Mesenchymal stem cell (in vitro differentiated cells and primary cell): ENCODE measurements at regions not wholly inside any gene's neighbourhood (a gene's known extent, or its start where the extent isn't known, plus 50 kb on each side); places are given as distances from the start of the nearest gene placed in this dataset.

Experiments used
- DNase-seq: peaks from one replicate; pipeline ENCODE4 v3.0.0-alpha.2; 2013
- H2AFZ ChIP-seq: one replicate; pipeline ENCODE4 v1.6.1; 2013; ENCODE audit warnings: low read depth, mild to moderate bottlenecking, control low read depth, inconsistent platforms, low read length, moderate library complexity
- H2AK5ac ChIP-seq: 2 replicates; pipeline ENCODE4 v1.6.1; 2013; ENCODE audit warnings: low read length, moderate library complexity, mild to moderate bottlenecking, inconsistent platforms; ENCODE audit not compliant: severe bottlenecking
- H2BK120ac ChIP-seq: one replicate; pipeline ENCODE4 v1.6.1; 2013; ENCODE audit warnings: low read depth, mild to moderate bottlenecking, inconsistent platforms, low read length, moderate library complexity
- H2BK12ac ChIP-seq, 2 experiments: one replicate each; pipeline ENCODE4 v1.6.1; 2013; ENCODE audit warnings: inconsistent platforms in 2 of 2, low read length in 2 of 2, mild to moderate bottlenecking in 2 of 2, moderate library complexity in 2 of 2, control low read depth in 1 of 2
- H2BK15ac ChIP-seq: one replicate; pipeline ENCODE4 v1.6.1; 2013; ENCODE audit warnings: mild to moderate bottlenecking, low read depth, inconsistent platforms; ENCODE audit not compliant: poor library complexity, severe bottlenecking
- H2BK5ac ChIP-seq: 2 replicates; pipeline ENCODE4 v1.6.1; 2013; ENCODE audit warnings: low read depth, mild to moderate bottlenecking, low read length, control low read depth, inconsistent platforms; ENCODE audit not compliant: poor library complexity, severe bottlenecking
- H3K14ac ChIP-seq, 2 experiments: one replicate each; pipeline ENCODE4 v1.6.1; 2013; ENCODE audit warnings: inconsistent platforms in 2 of 2, low read length in 2 of 2, control low read depth in 1 of 2, mild to moderate bottlenecking in 1 of 2, moderate library complexity in 1 of 2
- H3K18ac ChIP-seq, 2 experiments: one replicate each; pipeline ENCODE4 v1.6.1; 2013; ENCODE audit warnings: inconsistent platforms in 2 of 2, low read length in 2 of 2, control low read depth in 1 of 2, low read depth in 1 of 2, mild to moderate bottlenecking in 1 of 2
- H3K23ac ChIP-seq, 2 experiments: one replicate each; pipeline ENCODE4 v1.6.1; 2013; ENCODE audit warnings: inconsistent platforms in 2 of 2, low read length in 2 of 2, mild to moderate bottlenecking in 2 of 2, moderate library complexity in 2 of 2, control low read depth in 1 of 2
- H3K27ac ChIP-seq: 2 replicates; pipeline ENCODE4 v1.5.1; 2013; ENCODE audit warnings: mild to moderate bottlenecking, moderate library complexity, low read length, control low read depth, inconsistent platforms; ENCODE audit not compliant: poor library complexity, severe bottlenecking
- H3K27me3 ChIP-seq, 2 experiments: 2 replicates each; pipeline versions ENCODE4 v1.6.1 to v1.7.0; 2013; ENCODE audit warnings: low read length in 2 of 2, mild to moderate bottlenecking in 2 of 2, moderate library complexity in 2 of 2, control low read depth in 1 of 2, inconsistent platforms in 1 of 2; ENCODE audit not compliant: control insufficient read depth in 1 of 2, insufficient read depth in 1 of 2
- H3K36me3 ChIP-seq, 2 experiments: 2 replicates each; pipeline versions ENCODE4 v1.6.1 to v1.7.0; 2013; ENCODE audit warnings: low read length in 2 of 2, control low read depth in 1 of 2, inconsistent platforms in 1 of 2, low read depth in 1 of 2, mild to moderate bottlenecking in 1 of 2; ENCODE audit not compliant: insufficient read depth in 2 of 2, control insufficient read depth in 1 of 2
- H3K4ac ChIP-seq, 2 experiments: one replicate each; pipeline ENCODE4 v1.6.1; 2013; ENCODE audit warnings: inconsistent platforms in 2 of 2, low read length in 2 of 2, mild to moderate bottlenecking in 2 of 2, moderate library complexity in 2 of 2, control low read depth in 1 of 2, low read depth in 1 of 2
- H3K4me1 ChIP-seq: 2 replicates; pipeline ENCODE4 v1.6.1; 2013; ENCODE audit warnings: low read depth, low read length, control low read depth; ENCODE audit not compliant: control insufficient read depth, insufficient read depth
- H3K4me2 ChIP-seq: 2 replicates; pipeline ENCODE4 v1.6.1; 2013; ENCODE audit warnings: low read length, mild to moderate bottlenecking, inconsistent platforms; ENCODE audit not compliant: poor library complexity, severe bottlenecking
- H3K4me3 ChIP-seq, 2 experiments: 2 replicates each; pipeline versions ENCODE4 v1.5.1 to v1.7.0; 2013; ENCODE audit warnings: low read length in 2 of 2, mild to moderate bottlenecking in 2 of 2, control low read depth in 1 of 2, low read depth in 1 of 2; ENCODE audit not compliant: insufficient read depth in 1 of 2
- H3K79me1 ChIP-seq: replicated peaks from 2 replicates; pipeline ENCODE4 v1.6.1; 2013; ENCODE audit warnings: mild to moderate bottlenecking, control low read depth, low read length, inconsistent platforms; ENCODE audit not compliant: poor library complexity, severe bottlenecking
- H3K9ac ChIP-seq: 2 replicates; pipeline ENCODE4 v1.7.0; 2013; ENCODE audit warnings: mild to moderate bottlenecking, low read length, moderate library complexity
- H3K9me3 ChIP-seq: 2 replicates; pipeline ENCODE4 v1.7.0; 2013; ENCODE audit warnings: mild to moderate bottlenecking, low read length; ENCODE audit not compliant: control insufficient read depth
- H4K8ac ChIP-seq: one replicate; pipeline ENCODE4 v1.6.1; 2013; ENCODE audit warnings: inconsistent platforms, mild to moderate bottlenecking, low read length, moderate library complexity
- H4K91ac ChIP-seq: one replicate; pipeline ENCODE4 v1.6.1; 2013; ENCODE audit warnings: mild to moderate bottlenecking, low read length, inconsistent platforms
- WGBS: methylation state at CpG from one replicate; pipeline ENCODE4 v1.1.7; 2013; ENCODE audit warnings: mixed read lengths; 5-methylcytosine and 5-hydroxymethylcytosine counted together

GRCh38 chr1:29758781-29759499 is 522.6 kb downstream of the PTPRU start:
- no peak overlapping the region for H3K18ac ChIP-seq
- H2BK120ac ChIP-seq, result no peak overlapping the region
- H3K4me3 ChIP-seq, result no peak overlapping the region
- no peaks in the 10 kb centered on the region for H3K79me1 ChIP-seq
- no peak overlapping the region for H3K27ac ChIP-seq
- no peak overlapping the region for H4K8ac ChIP-seq
- no peak overlapping the region for H2BK15ac ChIP-seq
- no peak overlapping the region for H3K4ac ChIP-seq
- H3K4me1 ChIP-seq, result peaks cover 21% of the 10 kb centered on the region
- H3K14ac ChIP-seq, result no peak overlapping the region
- no peak overlapping the region for H2BK5ac ChIP-seq
- H3K4me2 ChIP-seq, result no peak overlapping the region
- DNase-seq, result no peak
- no peak overlapping the region for H4K91ac ChIP-seq
- H3K23ac ChIP-seq, result no peak overlapping the region
- no peak overlapping the region for H2AFZ ChIP-seq
- H3K27me3 ChIP-seq, result peaks cover 10 to 40% of the 10 kb centered on the region in 2 experiments
- H3K9me3 ChIP-seq, result peaks cover 4% of the 10 kb centered on the region
- H3K36me3 ChIP-seq, result no peaks in the 10 kb centered on the region
- no peak overlapping the region for H3K9ac ChIP-seq
- 55% methylated on average over 5 of the region's 5 CpGs for WGBS
- no peak overlapping the region for H2BK12ac ChIP-seq
- H2AK5ac ChIP-seq, result no peak overlapping the region

GRCh38 chr1:29757866-29758780 is 521.8 kb downstream of the PTPRU start:
- H3K36me3 ChIP-seq, result no peaks in the 10 kb centered on the region
- H3K4ac ChIP-seq, result no peak overlapping the region
- H3K9me3 ChIP-seq, result no peaks in the 10 kb centered on the region
- H3K27ac ChIP-seq, result no peak overlapping the region
- H3K9ac ChIP-seq, result no peak overlapping the region
- no peak overlapping the region for H2BK15ac ChIP-seq
- H2AFZ ChIP-seq, result no peak overlapping the region
- no peak overlapping the region for H2BK5ac ChIP-seq
- H3K23ac ChIP-seq, result no peak overlapping the region
- H3K4me1 ChIP-seq, result peaks cover 21% of the 10 kb centered on the region
- H2BK120ac ChIP-seq, result no peak overlapping the region
- no peak overlapping the region for H2AK5ac ChIP-seq
- no peak overlapping the region for H3K4me2 ChIP-seq
- peaks cover 17 to 45% of the 10 kb centered on the region in 2 experiments for H3K27me3 ChIP-seq
- no peak overlapping the region for H2BK12ac ChIP-seq
- 60% methylated on average over 6 of the region's 8 CpGs for WGBS
- H4K91ac ChIP-seq, result no peak overlapping the region
- no peak for DNase-seq
- no peak overlapping the region for H3K18ac ChIP-seq
- no peaks in the 10 kb centered on the region for H3K79me1 ChIP-seq
- H4K8ac ChIP-seq, result no peak overlapping the region
- no peak overlapping the region for H3K14ac ChIP-seq
- H3K4me3 ChIP-seq, result no peak overlapping the region

GRCh38 chr1:29756901-29757725 is 520.8 kb downstream of the PTPRU start:
- no peak overlapping the region for H3K23ac ChIP-seq
- no peak for DNase-seq
- no peak overlapping the region for H2AK5ac ChIP-seq
- H3K4ac ChIP-seq, result no peak overlapping the region
- no peak overlapping the region for H2BK5ac ChIP-seq
- H3K4me1 ChIP-seq, result peaks cover 21% of the 10 kb centered on the region
- H4K8ac ChIP-seq, result no peak overlapping the region
- no peak overlapping the region for H3K27ac ChIP-seq
- no peak overlapping the region for H2BK120ac ChIP-seq
- no peak overlapping the region for H3K14ac ChIP-seq
- H3K27me3 ChIP-seq, result peaks cover 27 to 55% of the 10 kb centered on the region in 2 experiments
- no peaks in the 10 kb centered on the region for H3K36me3 ChIP-seq
- no peak overlapping the region for H3K4me2 ChIP-seq
- no peak overlapping the region for H2BK15ac ChIP-seq
- WGBS, result 77% methylated on average over 6 of the region's 11 CpGs
- H2AFZ ChIP-seq, result no peak overlapping the region
- no peak overlapping the region for H2BK12ac ChIP-seq
- no peaks in the 10 kb centered on the region for H3K9me3 ChIP-seq
- H3K4me3 ChIP-seq, result no peak overlapping the region
- H3K18ac ChIP-seq, result no peak overlapping the region
- no peak overlapping the region for H3K9ac ChIP-seq
- H4K91ac ChIP-seq, result no peak overlapping the region
- H3K79me1 ChIP-seq, result no peaks in the 10 kb centered on the region
